ENCODE measurements at regions not wholly inside any gene's neighbourhood (a gene's known extent, or its start where the extent isn't known, plus 50 kb on each side); places are given as distances from the start of the nearest gene placed in this dataset.

GRCh38 chr1:96025062-96025461, 696.5 kb upstream of the PTBP2 start:
- no peaks in the 10 kb centered on the region for H3K27me3 ChIP-seq (ENCODE audit: control insufficient read depth in 2 of 2, insufficient read depth in 2 of 2, low read length in 2 of 2)
- H3K4me1 ChIP-seq (replicated peaks in 1 of 2; ENCODE audit: control insufficient read depth in 2 of 2, insufficient read depth in 2 of 2, low read length in 2 of 2), result no peaks in the 10 kb centered on the region
- WGBS (ENCODE audit: insufficient coverage, low coverage, missing lambda C conversion rate), result 0% methylated on average over 1 of the region's 1 CpG
- no peak for TF ChIP-seq MYBL2 (IDR thresholded peaks at IDR 0.05; ENCODE audit: low read depth)
- TF ChIP-seq MYBL2 (CRISPR knock-in tag; IDR thresholded peaks at IDR 0.05; ENCODE audit: borderline replicate concordance), result no peak
- TF ChIP-seq ARID4B (CRISPR knock-in tag; IDR thresholded peaks at IDR 0.05), result no peak
- no peak for TF ChIP-seq HBP1 (CRISPR knock-in tag; IDR thresholded peaks at IDR 0.05)
- CTCF ChIA-PET (ENCODE audit: low intra/inter-chr PET ratio), result no interaction called here
- intact Hi-C loops (cut with micrococcal nuclease), result no loop called here
- no peak for DNase-seq (ENCODE audit: extremely low read depth in 1 of 4, low spot score in 3 of 4)
- no peaks in the 10 kb centered on the region for H3K9me3 ChIP-seq (replicated peaks; ENCODE audit: control insufficient read depth, insufficient read depth, low read depth, low read length)
- no peak overlapping the region for H2AFZ ChIP-seq (ENCODE audit: low read depth, low read length)
- POLR2A ChIA-PET, result no interaction called here
- FAIRE-seq, result no peak
- H4K20me1 ChIP-seq (replicated peaks; ENCODE audit: control insufficient read depth, insufficient read depth, low read length), result no peaks in the 10 kb centered on the region
- H3K4me3 ChIP-seq, result no peak overlapping the region
- in situ Hi-C loops (cut with MboI), result no loop called here
- no peaks in the 10 kb centered on the region for H3K79me2 ChIP-seq (ENCODE audit: control insufficient read depth, insufficient read depth, low read length)
- no peak overlapping the region for H3K9ac ChIP-seq (ENCODE audit: insufficient read depth in 1 of 2, low read depth in 2 of 2, low read length in 2 of 2)
- H3K4me2 ChIP-seq (ENCODE audit: insufficient read depth, low read length), result no peak overlapping the region
- no peaks in the 10 kb centered on the region for H3K36me3 ChIP-seq (ENCODE audit: control insufficient read depth, insufficient read depth, low read length)
- H3K27ac ChIP-seq (ENCODE audit: extremely low read depth, low read depth, low read length), result no peak overlapping the region
- H3K9me1 ChIP-seq (ENCODE audit: control insufficient read depth, insufficient read depth, low read length), result no peaks in the 10 kb centered on the region
- ATAC-seq, result no peak
- BruUV-seq (replicated peaks), result no TSS peak
